ENCODE measurements at regions not wholly inside any gene's neighbourhood (a gene's known extent, or its start where the extent isn't known, plus 50 kb on each side); places are given as distances from the start of the nearest gene placed in this dataset.

- no peak for DNase-seq (ENCODE audit: low read depth, low spot score)
- Histone ChIP-seq H4K20me1 (replicated peaks; ENCODE audit: control insufficient read depth, extremely low read depth, insufficient read depth, low read length) (no peaks in the 10 kb centered on the region), H3K9me1 (replicated peaks; ENCODE audit: control insufficient read depth, extremely low read depth, insufficient read depth, low read length) (no peaks in the 10 kb centered on the region), H3K27ac (ENCODE audit: insufficient read depth, low read depth, low read length) (no peak overlapping the region), H3K79me2 (ENCODE audit: control insufficient read depth, insufficient read depth, low read length) (no peaks in the 10 kb centered on the region), H3K9ac (replicated peaks; ENCODE audit: extremely low read depth, insufficient read depth, low read length) (no peak overlapping the region), H3K4me3 (replicated peaks in 1 of 3; ENCODE audit: insufficient read depth in 1 of 3, low read depth in 1 of 3, low read length in 3 of 3) (no peak overlapping the region), H3K36me3 (ENCODE audit: control insufficient read depth in 2 of 2, extremely low read depth in 1 of 2, insufficient read depth in 2 of 2, low read length in 2 of 2) (no peaks in the 10 kb centered on the region), H2AFZ (ENCODE audit: low read depth, low read length) (no peak overlapping the region), H3K9me3 (replicated peaks; ENCODE audit: control insufficient read depth, insufficient read depth, low read length) (no peaks in the 10 kb centered on the region), H3K4me1 (ENCODE audit: control insufficient read depth, extremely low read depth, insufficient read depth, low read length) (no peaks in the 10 kb centered on the region), H3K27me3 (ENCODE audit: control insufficient read depth in 2 of 2, insufficient read depth in 2 of 2, low read length in 2 of 2) (no peaks in the 10 kb centered on the region), H3K4me2 (ENCODE audit: insufficient read depth, low read length) (no peak overlapping the region)
- POLR2A ChIA-PET, result no interaction called here
- FAIRE-seq, result no peak
- BruUV-seq (replicated peaks), result no TSS peak
- intact Hi-C loops (cut with micrococcal nuclease) (no loop called here), dilution Hi-C loops (cut with MboI; ENCODE audit: extremely low pct_ligation_motif_present, low sequenced_read_pairs) (no loop called here)
- CTCF ChIA-PET, result interaction anchor here (0.7 to 1.6 kb wide), 3 partner anchors 14 to 1967 kb away, joined by 3 to 4 read pairs (median 4); no protein-coding TSS in a partner anchor
- TF ChIP-seq EZH2 (IDR thresholded peaks at IDR 0.05; ENCODE audit: borderline replicate concordance, low read depth, low read length, severe bottlenecking) (no peak), MYC (IDR thresholded peaks at IDR 0.05; ENCODE audit: low read depth, low read length) (no peak), CTCF (IDR thresholded peaks at IDR 0.05; ENCODE audit: extremely low read depth in 1 of 2, insufficient read depth in 1 of 2, low read depth in 1 of 2, low read length in 2 of 2) (no peak), JUN (IDR thresholded peaks at IDR 0.05; ENCODE audit: borderline replicate concordance, insufficient read depth, insufficient read length, low read depth) (no peak), FOS (IDR thresholded peaks at IDR 0.05; ENCODE audit: borderline replicate concordance, insufficient read depth, low read length) (no peak), GATA2 (IDR thresholded peaks at IDR 0.05; ENCODE audit: insufficient read depth, insufficient read length, low read depth, low read length) (no peak), POLR2A (IDR thresholded peaks at IDR 0.05; ENCODE audit: low read depth, low read length) (no peak), MAX (IDR thresholded peaks at IDR 0.05; ENCODE audit: insufficient read depth, insufficient read length) (no peak), POLR2AphosphoS5 (IDR thresholded peaks at IDR 0.05; ENCODE audit: insufficient read depth, low read depth, low read length) (no peak)
Observed at GRCh38 chr5:123868267-123868666, 356.3 kb downstream of the CSNK1G3 start.

Measured in endothelial cell of umbilical vein (primary cell).